ENCODE measurements at regions not wholly inside any gene's neighbourhood (a gene's known extent, or its start where the extent isn't known, plus 50 kb on each side); places are given as distances from the start of the nearest gene placed in this dataset.

DNA sequence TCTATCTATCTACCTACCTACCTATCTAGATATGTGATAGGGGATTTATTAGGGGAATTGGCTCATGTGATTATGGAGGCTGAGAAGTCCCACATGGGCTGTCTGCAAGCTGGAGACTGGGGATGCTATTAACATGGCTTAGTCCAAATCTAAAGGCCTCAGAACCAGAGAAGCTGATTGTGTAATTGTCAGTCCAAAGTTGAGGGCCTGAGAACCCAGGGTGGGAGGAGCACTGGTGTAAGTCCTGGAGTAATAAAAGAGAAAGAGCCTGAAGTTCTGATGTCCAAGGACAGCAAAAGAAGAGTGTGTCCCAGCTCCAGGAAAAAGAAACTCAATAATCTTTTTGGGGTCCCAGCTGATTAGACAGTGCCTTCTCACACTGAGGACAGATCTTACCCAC is 98.5 kb upstream of the SEL1L start:
- Histone ChIP-seq H3K4me3 (ENCODE audit: low read depth in 1 of 2, low read length in 2 of 2) (no peak overlapping the region), H4K20me1 (ENCODE audit: insufficient read depth, low read length) (no peaks in the 10 kb centered on the region), H2AFZ (ENCODE audit: low read depth, low read length) (no peak overlapping the region), H3K9me3 (ENCODE audit: insufficient read depth, low read length, severe bottlenecking) (no peaks in the 10 kb centered on the region), H3K36me3 (ENCODE audit: insufficient read depth, low read length) (no peaks in the 10 kb centered on the region), H3K27me3 (ENCODE audit: insufficient read depth, low read length, poor library complexity) (no peaks in the 10 kb centered on the region), H3K79me2 (ENCODE audit: insufficient read depth, low read length) (no peaks in the 10 kb centered on the region), H3K27ac (ENCODE audit: low read length) (no peak overlapping the region), H3K4me1 (ENCODE audit: insufficient read depth, low read length) (no peaks in the 10 kb centered on the region), H3K4me2 (ENCODE audit: insufficient read depth, low read length) (no peak overlapping the region), H3K9ac (ENCODE audit: low read depth, low read length) (no peak overlapping the region)
- DNase-seq (no peak), ATAC-seq (ENCODE audit: insufficient read depth, low read depth) (no peak)
- TF ChIP-seq, protein P1, sequence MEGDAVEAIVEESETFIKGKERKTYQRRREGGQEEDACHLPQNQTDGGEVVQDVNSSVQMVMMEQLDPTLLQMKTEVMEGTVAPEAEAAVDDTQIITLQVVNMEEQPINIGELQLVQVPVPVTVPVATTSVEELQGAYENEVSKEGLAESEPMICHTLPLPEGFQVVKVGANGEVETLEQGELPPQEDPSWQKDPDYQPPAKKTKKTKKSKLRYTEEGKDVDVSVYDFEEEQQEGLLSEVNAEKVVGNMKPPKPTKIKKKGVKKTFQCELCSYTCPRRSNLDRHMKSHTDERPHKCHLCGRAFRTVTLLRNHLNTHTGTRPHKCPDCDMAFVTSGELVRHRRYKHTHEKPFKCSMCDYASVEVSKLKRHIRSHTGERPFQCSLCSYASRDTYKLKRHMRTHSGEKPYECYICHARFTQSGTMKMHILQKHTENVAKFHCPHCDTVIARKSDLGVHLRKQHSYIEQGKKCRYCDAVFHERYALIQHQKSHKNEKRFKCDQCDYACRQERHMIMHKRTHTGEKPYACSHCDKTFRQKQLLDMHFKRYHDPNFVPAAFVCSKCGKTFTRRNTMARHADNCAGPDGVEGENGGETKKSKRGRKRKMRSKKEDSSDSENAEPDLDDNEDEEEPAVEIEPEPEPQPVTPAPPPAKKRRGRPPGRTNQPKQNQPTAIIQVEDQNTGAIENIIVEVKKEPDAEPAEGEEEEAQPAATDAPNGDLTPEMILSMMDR (IDR thresholded peaks at IDR 0.05; ENCODE audit: borderline replicate concordance, extremely low read depth, low read length, poor library complexity, severe bottlenecking): no peak
- TF ChIP-seq EZH2 (IDR thresholded peaks at IDR 0.05; ENCODE audit: borderline replicate concordance, low read depth, low read length, severe bottlenecking): no peak

DNA sequence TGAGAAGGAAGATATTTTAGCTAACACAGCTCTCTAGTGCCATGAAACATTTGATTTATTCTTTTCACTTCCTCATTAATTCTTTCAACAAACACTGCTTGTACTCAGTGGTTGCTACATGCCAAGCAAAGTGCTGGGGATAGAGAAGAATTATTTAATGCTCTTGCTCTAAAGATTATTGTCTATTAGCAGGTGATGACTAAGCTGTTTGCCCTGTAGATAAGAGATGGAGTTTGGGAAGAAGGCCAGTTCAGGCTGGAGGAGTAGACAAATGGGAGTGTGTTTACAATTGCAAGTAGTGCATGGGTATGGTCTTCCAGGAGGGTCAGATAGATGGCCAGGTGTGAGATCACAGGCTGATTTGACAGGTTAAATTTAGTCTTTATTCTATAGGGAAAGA is 99.8 kb upstream of the SEL1L start:
- H3K4me3 ChIP-seq (ENCODE audit: low read depth in 1 of 2, low read length in 2 of 2): no peak overlapping the region
- H4K20me1 ChIP-seq (ENCODE audit: insufficient read depth, low read length): no peaks in the 10 kb centered on the region
- no peak for ATAC-seq (ENCODE audit: insufficient read depth, low read depth)
- no peak overlapping the region for H3K27ac ChIP-seq (ENCODE audit: low read length)
- no peaks in the 10 kb centered on the region for H3K79me2 ChIP-seq (ENCODE audit: insufficient read depth, low read length)
- no peak overlapping the region for H3K9ac ChIP-seq (ENCODE audit: low read depth, low read length)
- H3K9me3 ChIP-seq (ENCODE audit: insufficient read depth, low read length, severe bottlenecking): no peaks in the 10 kb centered on the region
- H2AFZ ChIP-seq (ENCODE audit: low read depth, low read length): no peak overlapping the region
- H3K4me2 ChIP-seq (ENCODE audit: insufficient read depth, low read length): no peak overlapping the region
- H3K36me3 ChIP-seq (ENCODE audit: insufficient read depth, low read length): no peaks in the 10 kb centered on the region
- no peak for DNase-seq
- H3K27me3 ChIP-seq (ENCODE audit: insufficient read depth, low read length, poor library complexity): no peaks in the 10 kb centered on the region
- TF ChIP-seq, protein P1 (IDR thresholded peaks at IDR 0.05; ENCODE audit: borderline replicate concordance, extremely low read depth, low read length, poor library complexity, severe bottlenecking): no peak
- TF ChIP-seq EZH2 (IDR thresholded peaks at IDR 0.05; ENCODE audit: borderline replicate concordance, low read depth, low read length, severe bottlenecking): no peak
- H3K4me1 ChIP-seq (ENCODE audit: insufficient read depth, low read length): no peaks in the 10 kb centered on the region

DNA sequence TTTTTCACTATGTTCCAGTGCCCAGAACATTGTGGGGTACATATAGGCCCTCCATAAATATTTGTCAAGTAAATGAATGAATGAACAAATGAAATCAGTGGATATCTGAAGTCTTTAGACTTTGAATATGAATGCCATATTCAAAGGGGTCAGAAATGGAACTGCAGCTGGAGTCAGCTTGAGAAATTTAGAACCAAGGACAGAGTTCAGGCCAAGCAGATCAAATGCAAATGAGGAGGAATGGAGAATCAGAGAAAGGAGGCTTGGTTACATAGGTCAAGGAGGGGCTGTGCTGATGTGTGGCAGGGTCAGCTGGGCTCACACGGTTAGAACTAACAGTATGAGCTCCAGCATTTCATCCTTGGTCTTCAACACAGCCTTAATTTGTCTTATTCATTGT is 104.0 kb upstream of the SEL1L start:
- TF ChIP-seq, protein P1 (IDR thresholded peaks at IDR 0.05; ENCODE audit: borderline replicate concordance, extremely low read depth, low read length, poor library complexity, severe bottlenecking): no peak
- no peak for TF ChIP-seq EZH2 (IDR thresholded peaks at IDR 0.05; ENCODE audit: borderline replicate concordance, low read depth, low read length, severe bottlenecking)

More for the DNA sequence above, 104.0 kb upstream of the SEL1L start:
- no peaks in the 10 kb centered on the region for H3K79me2 ChIP-seq (ENCODE audit: insufficient read depth, low read length)
- H4K20me1 ChIP-seq (ENCODE audit: insufficient read depth, low read length): no peaks in the 10 kb centered on the region
- H3K4me1 ChIP-seq (ENCODE audit: insufficient read depth, low read length): no peaks in the 10 kb centered on the region
- no peaks in the 10 kb centered on the region for H3K36me3 ChIP-seq (ENCODE audit: insufficient read depth, low read length)
- H3K27ac ChIP-seq (ENCODE audit: low read length): no peak overlapping the region
- H3K4me3 ChIP-seq (ENCODE audit: low read depth in 1 of 2, low read length in 2 of 2): no peak overlapping the region
- H3K4me2 ChIP-seq (ENCODE audit: insufficient read depth, low read length): no peak overlapping the region
- no peaks in the 10 kb centered on the region for H3K27me3 ChIP-seq (ENCODE audit: insufficient read depth, low read length, poor library complexity)
- H3K9me3 ChIP-seq (ENCODE audit: insufficient read depth, low read length, severe bottlenecking): no peaks in the 10 kb centered on the region
- H2AFZ ChIP-seq (ENCODE audit: low read depth, low read length): no peak overlapping the region
- ATAC-seq (ENCODE audit: insufficient read depth, low read depth) (no peak), DNase-seq (no peak)
- H3K9ac ChIP-seq (ENCODE audit: low read depth, low read length): no peak overlapping the region

All from DND-41 (cell line).